ENCODE measurements at regions not wholly inside any gene's neighbourhood (a gene's known extent, or its start where the extent isn't known, plus 50 kb on each side); places are given as distances from the start of the nearest gene placed in this dataset.

- DNase-seq: no peak
- WGBS, 2 donors: 0% methylated on average over 1 of the region's 1 CpG
- intact Hi-C loops (cut with DNase I): no loop called here
Measured at GRCh38 chr6:63097222-63097621, 114.0 kb upstream of the FKBP1C start.

GRCh38 chr6:63098789-63099188 lies 112.5 kb upstream of the FKBP1C start:
- DNase-seq: no peak
- Histone ChIP-seq H3K27ac (no peak overlapping the region), H3K36me3 (no peaks in the 10 kb centered on the region), H3K27me3 (no peaks in the 10 kb centered on the region), H3K4me3 (no peak overlapping the region), H3K9me3 (peaks cover 0 to 13% (median 0%) of the 10 kb centered on the region in 11 donors), H3K4me1 (no peaks in the 10 kb centered on the region)
- no peak for ATAC-seq
- 58 to 63% methylated on average over 4 of the region's 4 CpGs for WGBS, 2 donors
- no peak for TF ChIP-seq CTCF (IDR thresholded peaks at IDR 0.05)
- intact Hi-C loops (cut with DNase I): no loop called here

More at GRCh38 chr6:63097222-63097621, 114.0 kb upstream of the FKBP1C start:
- ATAC-seq: no peak
- no peak for TF ChIP-seq CTCF (IDR thresholded peaks at IDR 0.05)
- H3K4me3 ChIP-seq: no peak overlapping the region
- H3K4me1 ChIP-seq: no peaks in the 10 kb centered on the region
- no peaks in the 10 kb centered on the region for H3K27me3 ChIP-seq
- H3K9me3 ChIP-seq: peaks cover 0 to 13% (median 0%) of the 10 kb centered on the region in 11 donors
- no peak overlapping the region for H3K27ac ChIP-seq
- H3K36me3 ChIP-seq: no peaks in the 10 kb centered on the region

DNA sequence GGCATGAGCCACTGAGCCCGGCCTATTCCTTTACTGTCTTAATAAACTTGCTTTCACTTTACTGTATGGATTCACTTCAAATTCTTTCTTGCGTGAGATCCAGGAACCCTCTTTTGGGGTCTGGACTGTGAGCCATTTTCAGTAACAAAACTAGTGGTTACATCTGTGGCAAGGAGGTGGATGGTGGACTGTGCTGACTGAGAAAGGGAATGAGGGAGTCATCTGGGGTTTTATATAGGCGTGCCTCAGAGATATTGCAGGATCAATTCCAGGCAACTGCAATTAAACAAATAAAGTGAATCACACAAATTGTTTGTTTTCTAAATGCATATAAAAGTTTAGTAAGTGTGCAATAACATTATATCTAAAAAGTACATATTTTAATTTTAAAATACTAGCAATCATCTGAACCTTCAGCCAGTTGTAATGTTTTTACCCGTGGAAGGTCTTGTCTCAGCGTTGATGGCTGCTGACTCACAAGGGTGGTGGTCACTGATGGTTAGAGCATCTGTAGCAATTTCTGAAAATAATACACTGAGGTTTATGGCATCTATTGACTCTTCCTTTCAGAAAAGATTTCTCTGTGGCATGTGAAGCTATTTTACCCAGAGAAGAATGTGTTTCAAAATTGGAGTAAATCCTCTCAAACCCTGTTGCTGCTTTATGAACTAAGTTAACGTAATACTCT lies 111.4 kb upstream of the FKBP1C start:
- WGBS, 2 donors: 87 to 90% methylated on average over 6 of the region's 6 CpGs
- peaks cover 0 to 13% (median 0%) of the 10 kb centered on the region in 11 donors for H3K9me3 ChIP-seq
- no peak for TF ChIP-seq CTCF (IDR thresholded peaks at IDR 0.05)
- no peaks in the 10 kb centered on the region for H3K36me3 ChIP-seq
- DNase-seq (no peak), ATAC-seq (no peak)
- H3K27ac ChIP-seq: no peak overlapping the region
- no peaks in the 10 kb centered on the region for H3K27me3 ChIP-seq
- H3K4me1 ChIP-seq: no peaks in the 10 kb centered on the region
- no peak overlapping the region for H3K4me3 ChIP-seq
- intact Hi-C loops (cut with DNase I): no loop called here

DNA sequence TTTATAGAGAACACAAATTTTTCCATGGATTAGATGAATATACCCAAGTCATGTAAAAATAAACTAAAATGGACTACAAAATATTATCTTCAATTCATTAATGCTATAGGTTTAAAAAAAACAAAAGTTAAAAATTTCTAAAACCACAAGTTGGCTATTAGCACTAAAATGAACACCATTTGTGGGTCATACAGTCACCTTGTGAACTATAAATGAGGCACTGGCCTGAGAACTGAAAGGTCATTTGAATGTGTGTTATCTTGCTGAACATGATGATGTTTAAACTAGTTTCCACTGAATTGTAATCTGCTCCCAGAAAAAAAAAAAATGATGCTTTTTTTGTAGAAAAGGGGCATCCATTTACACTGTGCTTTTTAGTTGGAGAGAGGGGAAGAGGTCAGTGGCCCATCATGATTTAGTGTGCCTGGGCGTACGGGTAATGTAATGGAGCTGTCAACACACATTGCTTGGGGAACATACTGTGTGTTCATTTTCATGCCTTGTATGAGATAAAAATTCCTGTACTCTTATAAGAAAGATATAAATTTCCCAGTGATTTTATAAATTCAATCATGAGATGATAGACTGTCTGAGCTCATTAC lies 96.6 kb upstream of the FKBP1C start:
- 47% methylated on average over 2 of the region's 2 CpGs for WGBS, 2 donors
- Histone ChIP-seq H3K36me3 (no peaks in the 10 kb centered on the region), H3K9me3 (peaks cover 0 to 22% (median 0%) of the 10 kb centered on the region in 11 donors), H3K4me1 (no peaks in the 10 kb centered on the region), H3K4me3 (no peak overlapping the region), H3K27ac (no peak overlapping the region), H3K27me3 (no peaks in the 10 kb centered on the region)
- no peak for TF ChIP-seq CTCF (IDR thresholded peaks at IDR 0.05)
- intact Hi-C loops (cut with DNase I): no loop called here
- ATAC-seq: no peak
- DNase-seq: no peak

All from heart right ventricle (tissue), 16 donors.